GM19463 (cell line): ENCODE measurements at regions not wholly inside any gene's neighbourhood (a gene's known extent, or its start where the extent isn't known, plus 50 kb on each side); places are given as distances from the start of the nearest gene placed in this dataset.
"Not testable (repeated sequence)": the region's sequence is repeated elsewhere in the genome, so short reads cannot be mapped to it uniquely, and the experiment has no call there.

Source experiments
- ATAC-seq: cut with Tn5 transposase; IDR thresholded peaks from one replicate; pipeline ENCODE4 v1.9.1; 2021; ENCODE audit warnings: mild to moderate bottlenecking, moderate library complexity; ENCODE audit not compliant: unreplicated experiment

DNA sequence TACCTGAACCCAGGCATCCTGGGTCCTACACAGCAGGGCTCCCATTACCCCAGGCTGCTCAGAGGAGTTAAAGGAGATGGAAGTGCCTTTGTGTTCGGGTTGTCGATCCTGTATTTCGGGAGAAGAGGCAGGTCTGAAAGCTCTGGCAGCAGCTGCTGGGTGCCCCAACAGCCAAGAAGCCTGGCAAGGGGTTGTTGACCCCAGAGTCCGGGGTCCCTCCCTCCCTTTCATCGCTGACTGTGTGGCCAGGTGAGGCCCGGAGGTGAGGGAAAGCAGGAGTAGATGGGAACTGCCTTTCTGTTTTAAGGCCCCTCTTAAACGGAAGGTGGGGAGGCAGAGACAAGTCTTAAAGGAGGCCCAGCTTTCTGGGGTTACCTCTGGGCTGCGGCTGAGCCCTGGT lies 106.0 kb upstream of the SYT13 start:
- ATAC-seq = no peak

- no peak for ATAC-seq
Observed at GRCh38 chr11:45391168-45391850, 105.2 kb upstream of the SYT13 start.

DNA sequence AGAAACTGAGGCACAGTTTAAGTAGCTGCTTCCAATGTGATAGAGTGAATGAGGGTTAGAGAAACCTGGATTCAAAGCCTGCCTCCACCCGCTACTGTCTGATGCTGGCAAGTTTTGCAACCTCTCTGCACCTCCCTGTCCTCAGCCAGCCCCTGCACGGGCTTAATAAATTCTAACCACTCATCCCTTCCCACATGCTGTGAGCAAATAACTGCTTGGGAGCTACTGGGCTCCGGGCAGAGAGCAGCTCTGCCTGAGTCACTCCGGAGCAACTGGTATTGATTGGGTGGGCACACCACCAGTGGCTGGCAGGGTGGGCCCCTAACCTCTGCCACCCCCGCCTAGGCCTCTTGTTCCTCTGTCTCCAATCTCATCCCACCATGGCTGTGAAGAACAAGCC lies 104.3 kb upstream of the SYT13 start:
- ATAC-seq = no peak

- ATAC-seq = no peak
Observed at GRCh38 chr11:45388472-45388871, 102.3 kb upstream of the SYT13 start.

DNA sequence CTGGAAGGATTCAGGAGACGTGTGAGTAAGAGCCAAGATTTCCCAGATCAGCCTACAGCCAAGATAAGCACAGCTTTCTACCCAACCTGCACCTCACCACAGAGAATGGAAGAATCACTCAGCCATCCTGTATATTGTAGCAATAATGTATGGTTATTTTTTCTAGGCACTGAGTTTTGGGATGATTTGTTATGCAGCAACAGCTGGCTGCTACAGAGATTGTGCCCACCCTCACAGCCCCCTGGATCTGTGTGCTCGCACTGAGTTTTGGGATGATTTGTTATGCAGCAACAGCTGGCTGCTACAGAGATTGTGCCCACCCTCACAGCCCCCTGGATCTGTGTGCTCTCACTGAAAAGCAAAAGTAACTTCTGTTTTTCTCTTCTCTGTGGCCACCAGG lies 101.7 kb upstream of the SYT13 start:
- not testable (repeated sequence) for ATAC-seq

DNA sequence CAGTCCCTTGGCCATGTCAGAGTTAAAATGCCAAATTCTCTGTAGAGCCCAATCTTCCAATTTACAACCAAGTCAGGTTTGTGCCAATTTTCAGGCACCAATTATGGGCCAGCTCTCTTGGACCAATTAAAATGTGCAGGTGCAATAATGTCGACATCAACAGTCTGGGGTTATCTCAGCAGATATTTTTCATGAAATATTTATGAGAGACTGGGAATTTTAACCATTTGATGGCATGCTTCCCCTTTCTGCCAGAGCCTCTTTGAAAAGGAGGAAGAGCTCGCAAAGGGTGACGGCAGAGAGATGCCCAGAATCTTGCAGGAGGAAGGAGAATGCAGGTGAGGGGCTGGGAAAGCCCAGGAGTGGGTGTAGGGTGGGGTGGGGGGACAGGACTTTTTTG lies 100.8 kb upstream of the SYT13 start:
- ATAC-seq = no peak

GRCh38 chr11:45385844-45386243 lies 99.7 kb upstream of the SYT13 start:
- ATAC-seq = no peak

DNA sequence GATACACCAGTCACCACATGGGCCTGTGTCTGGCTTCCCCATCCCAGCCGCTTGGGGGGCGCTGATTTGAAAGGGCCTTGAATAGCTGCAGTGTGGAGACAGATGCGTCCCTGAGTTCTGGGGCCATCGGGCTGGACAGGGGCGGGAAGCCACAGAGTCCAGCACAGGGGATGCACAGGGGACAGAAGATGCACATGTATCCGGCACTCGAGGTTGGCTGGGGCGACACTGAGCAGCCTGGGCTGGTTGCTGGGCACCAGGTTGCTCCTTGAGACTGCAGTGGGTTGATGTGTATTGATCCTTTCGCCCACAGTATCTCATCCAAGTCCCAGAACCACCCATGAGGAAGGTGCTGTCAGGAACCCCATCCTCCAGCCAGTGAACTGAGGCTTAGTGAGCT lies 99.3 kb upstream of the SYT13 start:
- no peak for ATAC-seq

DNA sequence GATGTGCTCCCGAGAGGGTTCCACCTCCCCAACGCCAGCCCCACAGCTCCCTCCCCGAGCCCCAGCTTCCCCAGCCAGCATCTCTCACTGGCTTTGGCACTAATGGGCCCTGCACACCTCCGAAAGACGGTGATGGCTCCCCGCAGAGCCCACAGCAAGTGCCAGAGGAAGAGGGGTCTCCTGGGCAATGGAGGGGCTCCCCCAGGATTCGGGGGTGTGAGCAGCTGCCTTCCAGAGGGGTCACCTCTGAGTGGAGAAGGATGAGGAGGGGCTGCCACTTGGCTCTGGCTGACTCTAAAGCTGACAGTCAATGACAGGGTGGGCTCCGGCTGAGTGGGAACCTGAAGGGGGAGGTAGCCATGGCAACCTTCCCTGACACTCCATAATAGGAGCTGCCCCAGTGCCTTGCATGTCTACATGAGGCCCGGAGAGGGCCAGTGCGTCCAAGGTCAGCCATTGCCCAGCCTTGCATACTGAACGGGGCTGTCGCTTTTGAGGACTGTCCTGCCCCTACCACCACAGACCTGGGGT lies 98.6 kb upstream of the SYT13 start:
- no peak for ATAC-seq

- no peak for ATAC-seq
Observed at GRCh38 chr11:45384016-45384415, 97.9 kb upstream of the SYT13 start.

GRCh38 chr11:45383224-45383623 lies 97.1 kb upstream of the SYT13 start:
- ATAC-seq = no peak

GRCh38 chr11:45382133-45382878 lies 96.2 kb upstream of the SYT13 start:
- ATAC-seq = no peak

DNA sequence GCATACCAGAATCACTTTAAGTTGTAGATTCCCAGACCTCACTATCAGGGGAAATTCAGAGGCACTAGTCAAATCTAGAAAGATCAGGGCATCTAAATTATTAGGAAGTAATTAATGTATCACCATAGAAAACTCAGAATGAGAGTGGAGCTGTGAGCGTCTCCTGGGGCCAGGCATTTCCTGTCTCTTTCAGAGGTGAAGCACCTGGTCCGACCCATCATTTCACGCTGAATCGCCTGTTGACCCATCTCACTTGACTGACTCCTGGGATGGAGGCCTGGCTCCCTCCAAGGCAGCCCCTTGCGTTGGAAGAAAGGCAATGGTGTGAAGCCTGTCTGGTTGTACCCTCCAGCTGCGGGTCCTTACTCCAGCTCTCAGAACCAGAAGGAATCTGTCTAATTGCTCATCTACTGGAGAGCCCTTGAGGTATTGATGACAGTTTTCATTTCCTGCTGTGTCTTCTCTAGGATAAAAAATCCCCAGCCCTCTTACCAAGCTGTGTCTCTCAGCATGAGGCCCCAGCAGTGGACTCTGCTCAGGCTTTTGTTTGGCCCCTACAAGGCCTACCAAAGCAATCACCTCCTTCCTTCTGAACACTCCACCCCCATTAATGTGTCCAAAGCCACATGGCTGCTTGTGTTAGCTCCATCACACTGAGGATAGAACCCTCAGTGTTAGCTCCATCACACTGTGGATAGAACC lies 93.2 kb upstream of the SYT13 start:
- no peak for ATAC-seq

GRCh38 chr11:45378516-45378915 lies 92.4 kb upstream of the SYT13 start:
- no peak for ATAC-seq

DNA sequence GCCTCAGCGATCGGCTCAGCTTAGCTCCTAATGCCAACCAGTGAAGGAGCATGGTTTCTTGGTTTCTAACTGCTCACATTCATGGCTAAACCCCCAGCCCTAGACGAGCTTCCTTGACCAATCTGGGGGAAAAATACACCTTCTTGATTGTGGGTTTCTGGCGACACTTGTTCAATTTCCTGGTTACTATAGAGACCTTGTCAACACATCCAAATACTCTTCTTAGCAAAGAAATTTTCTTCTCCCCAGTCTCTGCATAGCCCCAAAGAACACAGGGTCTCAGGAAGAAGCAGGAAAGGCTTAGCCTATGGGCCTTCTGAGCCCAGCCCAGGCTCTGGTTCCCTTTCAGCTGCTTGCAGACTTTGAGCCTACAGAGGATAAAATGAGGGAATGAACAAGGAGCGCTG lies 88.5 kb upstream of the SYT13 start:
- no peak for ATAC-seq

- ATAC-seq = no peak
Observed at GRCh38 chr11:45374130-45374529, 88.0 kb upstream of the SYT13 start.

GRCh38 chr11:45373506-45374035 lies 87.4 kb upstream of the SYT13 start:
- ATAC-seq = no peak

DNA sequence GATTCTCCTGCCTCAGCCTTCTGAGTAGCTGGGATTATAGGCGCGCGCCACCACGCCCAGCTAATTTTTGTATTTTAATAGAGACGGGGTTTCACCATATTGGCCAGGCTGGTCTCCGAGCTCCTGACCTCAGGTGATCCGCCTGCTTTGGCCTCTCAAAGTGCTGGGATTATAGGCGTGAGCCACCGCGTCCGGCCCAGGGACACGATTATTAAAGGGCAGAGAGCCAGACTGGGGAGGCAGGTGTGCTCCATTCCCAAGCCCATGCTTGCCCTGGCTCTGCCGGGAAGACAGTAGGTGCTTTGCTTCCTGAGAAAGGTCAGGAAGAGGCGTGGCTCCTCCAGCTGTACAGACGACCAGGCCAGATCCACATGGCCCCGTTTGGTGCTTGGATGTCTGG lies 86.3 kb upstream of the SYT13 start:
- not testable (repeated sequence) for ATAC-seq

DNA sequence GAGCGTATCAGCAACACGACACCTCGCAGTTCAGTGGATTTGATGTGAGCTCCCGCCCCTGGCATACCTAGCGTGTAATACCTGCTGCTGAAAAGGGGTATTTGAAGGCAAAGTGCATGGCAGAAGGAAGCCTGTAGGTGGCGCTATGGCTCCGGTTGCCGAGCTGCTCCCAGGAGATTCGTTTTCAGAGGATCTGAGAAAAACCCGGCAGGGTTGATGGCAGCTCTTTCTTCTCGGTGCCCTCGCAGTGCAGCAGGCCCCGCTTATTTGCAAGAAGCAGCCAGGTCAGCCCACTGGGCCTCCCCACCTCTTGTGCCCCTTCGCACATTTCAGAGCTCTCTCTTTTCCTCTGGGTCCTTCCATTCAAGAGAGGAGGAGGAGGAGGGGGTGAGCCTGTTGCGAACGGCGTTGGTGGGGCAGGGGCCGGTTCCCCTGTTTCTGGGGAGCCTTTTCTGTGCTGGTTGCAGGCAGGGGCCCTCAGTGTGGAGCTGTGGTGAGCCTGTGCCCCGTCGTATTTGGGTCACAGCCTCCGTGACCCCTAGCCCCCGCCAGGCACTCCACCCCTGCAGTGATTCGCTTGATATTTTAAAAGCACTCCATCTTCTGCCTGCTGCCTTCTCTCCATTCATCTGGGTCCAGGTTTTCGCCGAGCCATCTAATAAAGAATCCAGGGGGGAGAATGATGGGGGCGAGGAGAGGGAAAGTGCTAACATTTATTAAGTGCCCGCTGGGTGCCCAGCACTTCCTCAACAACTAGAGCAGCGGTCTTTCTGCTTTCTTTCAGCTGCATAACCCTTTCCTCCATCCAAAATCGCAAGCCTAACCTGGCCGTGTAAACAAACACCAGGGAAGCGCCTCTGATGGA lies 85.3 kb upstream of the SYT13 start:
- ATAC-seq = no peak

DNA sequence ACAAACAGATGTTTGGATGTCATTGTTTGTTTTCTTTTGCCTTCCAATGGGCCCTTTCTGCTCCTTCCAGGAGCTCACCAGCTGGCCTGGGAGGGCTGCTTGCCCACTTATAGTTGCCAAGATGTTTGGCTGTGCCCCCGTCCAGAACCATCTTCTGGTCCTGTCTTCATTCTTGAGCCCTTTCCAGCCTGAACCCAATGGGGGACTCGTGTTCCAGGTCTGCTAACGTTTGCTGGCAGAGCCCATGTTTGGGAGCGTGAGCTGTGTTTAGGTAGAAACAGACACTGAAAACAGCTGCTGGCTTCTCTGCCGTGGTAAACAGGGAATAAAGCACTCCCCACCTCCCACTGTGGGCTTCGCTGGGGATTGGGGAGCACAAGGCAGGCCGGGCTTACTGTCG lies 83.2 kb upstream of the SYT13 start:
- no peak for ATAC-seq

GRCh38 chr11:45368697-45369096 lies 82.6 kb upstream of the SYT13 start:
- ATAC-seq = no peak
